GM13976 (cell line): ENCODE measurements at regions not wholly inside any gene's neighbourhood (a gene's known extent, or its start where the extent isn't known, plus 50 kb on each side); places are given as distances from the start of the nearest gene placed in this dataset.

ENCODE experiments used
- DNase-seq: peaks from one replicate; pipeline ENCODE4 v3.0.0; 2012; ENCODE audit warnings: low spot score
- CTCF ChIP-seq: IDR thresholded peaks from 2 replicates; pipeline ENCODE4 v1.5.1; 2012; ENCODE audit warnings: borderline replicate concordance, mild to moderate bottlenecking; ENCODE audit not compliant: insufficient read depth; ENCODE audit errors: extremely low read depth, missing control alignments, control extremely low read depth
- in situ Hi-C: fragments of 300-500 bp; cut with MboI; formaldehyde crosslinking; loops from one replicate; pipeline ENCODE4 v1.12.0; 2022; ENCODE audit warnings: low sequenced_read_pairs, mixed read lengths, inconsistent platforms; ENCODE audit not compliant: unreplicated experiment

GRCh38 chr3:117454254-117454653, 744.7 kb downstream of the TUSC7 start:
- in situ Hi-C loops, result no loop called here
- DNase-seq, result no peak
- TF ChIP-seq CTCF, result no peak

- TF ChIP-seq CTCF, result no peak
- in situ Hi-C loops, result no loop called here
- no peak for DNase-seq
Observed at GRCh38 chr3:117454908-117455307, 745.3 kb downstream of the TUSC7 start.

- no peak for DNase-seq
- in situ Hi-C loops, result no loop called here
- no peak for TF ChIP-seq CTCF
Observed at GRCh38 chr3:117455782-117456181, 746.2 kb downstream of the TUSC7 start.

GRCh38 chr3:117463276-117464115, 753.9 kb downstream of the TUSC7 start:
- in situ Hi-C loops, result no loop called here

GRCh38 chr3:117471831-117472230, 762.3 kb downstream of the TUSC7 start:
- DNase-seq, result no peak
- in situ Hi-C loops, result no loop called here

More at GRCh38 chr3:117463276-117464115, 753.9 kb downstream of the TUSC7 start:
- no peak for DNase-seq
- TF ChIP-seq CTCF, result no peak

GRCh38 chr3:117473981-117474538, 764.5 kb downstream of the TUSC7 start:
- no peak for DNase-seq
- TF ChIP-seq CTCF, result no peak
- in situ Hi-C loops, result no loop called here

More at GRCh38 chr3:117471831-117472230, 762.3 kb downstream of the TUSC7 start:
- no peak for TF ChIP-seq CTCF
